ENCODE measurements at regions not wholly inside any gene's neighbourhood (a gene's known extent, or its start where the extent isn't known, plus 50 kb on each side); places are given as distances from the start of the nearest gene placed in this dataset.

DNA sequence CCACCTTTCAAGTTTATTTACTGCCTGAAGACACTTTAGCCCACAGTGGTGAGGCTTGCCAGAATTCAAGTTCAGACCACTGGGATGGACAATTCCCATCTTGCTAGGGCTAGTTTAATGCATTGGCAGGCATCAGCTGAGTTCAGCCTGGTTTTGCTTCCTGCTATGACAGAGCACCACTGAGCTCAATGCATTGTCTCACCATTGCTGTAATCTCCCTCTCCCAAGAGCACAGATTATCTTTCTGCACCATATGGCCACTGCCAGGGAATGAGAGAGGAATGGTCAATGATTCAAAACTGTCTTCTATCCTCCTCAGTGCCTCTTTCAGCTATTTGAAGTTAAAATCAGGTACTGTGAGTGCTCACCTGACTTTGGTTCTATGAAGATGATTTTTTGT, 160.8 kb downstream of the XPNPEP1 start:
- no peak overlapping the region for H2BK12ac ChIP-seq (ENCODE audit: low read depth, low read length)
- H2BK120ac ChIP-seq (replicated peaks; ENCODE audit: low read depth, low read length), result no peak overlapping the region
- no peaks in the 10 kb centered on the region for H3K9me3 ChIP-seq (ENCODE audit: insufficient read depth in 2 of 2, low read depth in 1 of 2, low read length in 1 of 2)
- H2AK5ac ChIP-seq (ENCODE audit: low read depth, low read length), result no peak overlapping the region
- no peak overlapping the region for H4K91ac ChIP-seq (replicated peaks; ENCODE audit: insufficient read length, low read length)
- H2BK5ac ChIP-seq (ENCODE audit: low read depth, low read length), result no peak overlapping the region
- no peak overlapping the region for H2AFZ ChIP-seq (ENCODE audit: low read length)
- no peak for DNase-seq (ENCODE audit: low read depth in 1 of 2, low spot score in 2 of 2)
- no peaks in the 10 kb centered on the region for H3K79me2 ChIP-seq (ENCODE audit: control insufficient read depth in 1 of 2, insufficient read depth in 2 of 2, low read length in 2 of 2)
- H3K4me2 ChIP-seq (ENCODE audit: insufficient read depth in 1 of 2, low read depth in 2 of 2, low read length in 2 of 2), result no peak overlapping the region
- no peaks in the 10 kb centered on the region for H4K20me1 ChIP-seq (replicated peaks in 1 of 2; ENCODE audit: control insufficient read depth in 1 of 2, insufficient read depth in 2 of 2, low read length in 2 of 2)
- H3K4me3 ChIP-seq (ENCODE audit: extremely low read depth in 1 of 4, insufficient read depth in 2 of 4, low read depth in 3 of 4, low read length in 4 of 4), result no peak overlapping the region
- H3K27me3 ChIP-seq (replicated peaks in 1 of 4; ENCODE audit: control insufficient read depth in 3 of 4, extremely low read depth in 1 of 4, insufficient read depth in 3 of 4, low read length in 3 of 4), result no peaks in the 10 kb centered on the region
- H4K8ac ChIP-seq (ENCODE audit: extremely low read depth, insufficient read depth, low read length), result no peak overlapping the region
- ChIA-PET CTCF (ENCODE audit: partially characterized antibody) (interaction anchor here (1.2 to 2.1 kb wide), 5 partner anchors 9 to 189 kb away, joined by 3 to 24 read pairs (median 5); no protein-coding TSS in a partner anchor), POLR2A (ENCODE audit: partially characterized antibody) (no interaction called here)
- no peak overlapping the region for H3K14ac ChIP-seq (ENCODE audit: insufficient read length)
- H4K5ac ChIP-seq (ENCODE audit: insufficient read length, low read depth, low read length), result no peak overlapping the region
- no peak for FAIRE-seq
- no peak overlapping the region for H3K27ac ChIP-seq (ENCODE audit: low read depth, low read length)
- no peak overlapping the region for H3K18ac ChIP-seq (ENCODE audit: extremely low read depth, low read length)
- H2BK20ac ChIP-seq (ENCODE audit: low read length), result no peak overlapping the region
- no peak overlapping the region for H2BK15ac ChIP-seq (ENCODE audit: low read length)
- H3K4me1 ChIP-seq (replicated peaks in 1 of 4; ENCODE audit: control insufficient read depth in 3 of 4, insufficient read depth in 4 of 4, low read length in 3 of 4), result no peaks in the 10 kb centered on the region
- H3K23ac ChIP-seq (ENCODE audit: insufficient read length), result no peak overlapping the region
- no peaks in the 10 kb centered on the region for H3K36me3 ChIP-seq (ENCODE audit: control insufficient read depth in 2 of 4, insufficient read depth in 4 of 4, low read length in 3 of 4)
- H3K79me1 ChIP-seq (ENCODE audit: low read depth, low read length), result no peaks in the 10 kb centered on the region
- H3K4ac ChIP-seq (replicated peaks; ENCODE audit: insufficient read length, low read depth, low read length), result no peak overlapping the region
- no peak overlapping the region for H3K9ac ChIP-seq (replicated peaks in 1 of 4; ENCODE audit: extremely low read depth in 1 of 4, low read depth in 3 of 4, low read length in 3 of 4)
- H3K23me2 ChIP-seq (ENCODE audit: low read depth, low read length), result no peaks in the 10 kb centered on the region
- H3K56ac ChIP-seq (replicated peaks; ENCODE audit: insufficient read length, low read depth, low read length), result no peak overlapping the region
- TF ChIP-seq ZNF274 (IDR thresholded peaks at IDR 0.05; ENCODE audit: borderline replicate concordance, extremely low read depth, low read length) (no peak), TEAD4 (IDR thresholded peaks at IDR 0.05; ENCODE audit: low read depth, low read length) (no peak), PHF8 (conservative IDR thresholded peaks at IDR 0.05; ENCODE audit: low read depth, low read length) (no peak), SRF (IDR thresholded peaks at IDR 0.05; ENCODE audit: low read depth, low read length) (no peak), KDM1A (IDR thresholded peaks at IDR 0.05; ENCODE audit: borderline replicate concordance, low read length) (no peak), SUZ12 (IDR thresholded peaks at IDR 0.05; ENCODE audit: low read length) (no peak), CREB1 (IDR thresholded peaks at IDR 0.05) (no peak)
